Mucosa of rectum (tissue), 2 donors: ENCODE measurements at regions not wholly inside any gene's neighbourhood (a gene's known extent, or its start where the extent isn't known, plus 50 kb on each side); places are given as distances from the start of the nearest gene placed in this dataset.

Experiments
- H3K27ac ChIP-seq, 2 donors: one replicate each; pipeline ENCODE4 v1.7.0; 2013; ENCODE audit warnings: inconsistent platforms in 2 of 2, low read depth in 2 of 2, low read length in 2 of 2
- H3K27me3 ChIP-seq, 2 donors: one replicate each; pipeline ENCODE4 v1.7.0; 2013; ENCODE audit warnings: low read length in 2 of 2; ENCODE audit not compliant: control insufficient read depth in 2 of 2, insufficient read depth in 2 of 2
- H3K36me3 ChIP-seq, 2 donors: one replicate each; pipeline ENCODE4 v1.7.0; 2013; ENCODE audit warnings: low read length in 2 of 2; ENCODE audit not compliant: control insufficient read depth in 2 of 2, insufficient read depth in 2 of 2
- H3K4me1 ChIP-seq, 2 donors: one replicate each; pipeline ENCODE4 v1.7.0; 2013; ENCODE audit warnings: low read length in 2 of 2, mild to moderate bottlenecking in 1 of 2; ENCODE audit not compliant: control insufficient read depth in 2 of 2, insufficient read depth in 2 of 2
- H3K4me3 ChIP-seq, 2 donors: one replicate each; pipeline ENCODE4 v1.7.0; 2013; ENCODE audit warnings: low read length in 2 of 2
- H3K9ac ChIP-seq, 2 donors: one replicate each; pipeline ENCODE4 v1.7.0; 2013; ENCODE audit warnings: low read length in 2 of 2, low read depth in 1 of 2, mild to moderate bottlenecking in 1 of 2
- H3K9me3 ChIP-seq, 2 donors: one replicate each; pipeline ENCODE4 v1.7.0; 2013; ENCODE audit warnings: low read length in 2 of 2; ENCODE audit not compliant: control insufficient read depth in 2 of 2
- donor health status: healthy.
- donor health status: Normal muscosa, but diverticular disease.

DNA sequence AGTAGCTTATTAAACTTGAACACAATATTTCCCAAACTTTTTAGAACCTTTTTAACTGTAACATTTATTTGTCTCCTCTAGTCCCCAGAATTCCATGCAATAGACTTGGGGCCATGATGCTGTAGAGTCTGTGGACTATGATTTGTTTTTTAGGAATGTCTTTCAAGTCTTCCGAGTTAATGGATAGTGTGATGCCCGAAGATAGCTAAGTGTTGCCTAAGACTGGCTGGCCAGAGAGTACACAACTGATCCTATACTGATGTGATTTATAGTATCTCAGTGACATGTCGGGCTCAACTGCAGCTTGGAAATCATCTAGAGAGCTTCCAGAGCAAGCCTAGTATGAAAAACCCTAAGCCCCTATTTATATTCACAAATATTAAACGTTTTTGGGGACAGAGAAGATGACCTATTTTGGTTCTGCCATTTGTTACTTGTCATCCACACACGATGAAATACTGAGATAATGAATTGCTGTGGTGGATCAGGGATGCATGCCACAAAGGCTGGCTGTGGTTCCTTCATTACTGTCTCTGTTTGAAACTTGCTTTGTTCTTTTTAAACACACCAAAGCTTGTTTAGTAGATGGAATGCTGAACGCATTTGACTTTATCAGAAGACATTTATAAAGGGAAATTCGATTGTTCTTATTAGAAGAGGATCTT is 507.4 kb downstream of the TAFA4 start:
- no peaks in the 10 kb centered on the region for H3K4me1 ChIP-seq
- H3K9ac ChIP-seq = no peak overlapping the region
- no peaks in the 10 kb centered on the region for H3K9me3 ChIP-seq

DNA sequence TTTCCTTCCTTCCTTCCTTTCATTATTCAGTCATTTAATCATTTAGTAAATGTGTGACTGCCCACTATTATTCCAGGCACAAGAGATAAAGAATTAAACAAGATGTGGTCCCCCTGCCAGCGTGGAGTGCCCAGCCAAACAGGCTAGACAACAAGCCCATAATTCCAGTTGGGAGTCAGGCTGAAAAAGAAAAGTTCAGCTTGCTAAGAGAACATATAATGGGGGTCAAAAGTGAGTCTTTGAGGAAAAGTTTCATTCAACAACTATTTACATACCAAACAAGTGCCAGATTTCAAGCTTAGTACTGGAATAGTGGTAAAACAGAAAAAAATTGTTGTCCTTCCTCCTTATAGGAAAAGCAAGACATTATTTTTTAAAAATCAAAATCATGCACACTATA is 523.7 kb downstream of the TAFA4 start:
- H3K27ac ChIP-seq = no peak overlapping the region
- no peaks in the 10 kb centered on the region for H3K4me1 ChIP-seq

More for the DNA sequence above, 507.4 kb downstream of the TAFA4 start:
- H3K36me3 ChIP-seq = no peaks in the 10 kb centered on the region
- H3K27ac ChIP-seq = no peak overlapping the region
- no peak overlapping the region for H3K4me3 ChIP-seq
- H3K27me3 ChIP-seq = no peaks in the 10 kb centered on the region

DNA sequence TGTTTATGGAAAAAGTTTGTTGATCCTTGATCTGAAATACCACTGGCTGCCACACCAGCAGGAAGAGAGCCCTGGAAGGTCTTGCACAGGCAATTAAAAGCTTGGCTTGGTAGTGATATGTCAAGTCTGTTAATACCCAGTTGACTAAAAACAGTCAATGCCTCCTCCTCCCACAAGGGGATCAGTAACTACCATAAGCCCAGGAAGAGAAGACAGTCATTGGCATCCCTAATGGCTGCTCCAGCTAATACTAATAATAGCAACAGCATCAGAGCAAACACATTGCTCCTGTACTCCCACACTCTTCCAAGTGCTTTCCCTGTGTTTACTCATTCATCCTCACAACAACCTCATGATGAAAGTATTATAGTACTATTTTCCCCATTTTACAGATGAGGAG is 528.6 kb downstream of the TAFA4 start:
- no peaks in the 10 kb centered on the region for H3K27me3 ChIP-seq
- no peak overlapping the region for H3K27ac ChIP-seq
- no peak overlapping the region for H3K9ac ChIP-seq
- no peak overlapping the region for H3K4me3 ChIP-seq
- no peaks in the 10 kb centered on the region for H3K9me3 ChIP-seq
- no peaks in the 10 kb centered on the region for H3K4me1 ChIP-seq
- H3K36me3 ChIP-seq = no peaks in the 10 kb centered on the region

More for the DNA sequence above, 523.7 kb downstream of the TAFA4 start:
- Histone ChIP-seq H3K4me3 (no peak overlapping the region), H3K9ac (no peak overlapping the region), H3K36me3 (no peaks in the 10 kb centered on the region), H3K9me3 (no peaks in the 10 kb centered on the region), H3K27me3 (no peaks in the 10 kb centered on the region)

DNA sequence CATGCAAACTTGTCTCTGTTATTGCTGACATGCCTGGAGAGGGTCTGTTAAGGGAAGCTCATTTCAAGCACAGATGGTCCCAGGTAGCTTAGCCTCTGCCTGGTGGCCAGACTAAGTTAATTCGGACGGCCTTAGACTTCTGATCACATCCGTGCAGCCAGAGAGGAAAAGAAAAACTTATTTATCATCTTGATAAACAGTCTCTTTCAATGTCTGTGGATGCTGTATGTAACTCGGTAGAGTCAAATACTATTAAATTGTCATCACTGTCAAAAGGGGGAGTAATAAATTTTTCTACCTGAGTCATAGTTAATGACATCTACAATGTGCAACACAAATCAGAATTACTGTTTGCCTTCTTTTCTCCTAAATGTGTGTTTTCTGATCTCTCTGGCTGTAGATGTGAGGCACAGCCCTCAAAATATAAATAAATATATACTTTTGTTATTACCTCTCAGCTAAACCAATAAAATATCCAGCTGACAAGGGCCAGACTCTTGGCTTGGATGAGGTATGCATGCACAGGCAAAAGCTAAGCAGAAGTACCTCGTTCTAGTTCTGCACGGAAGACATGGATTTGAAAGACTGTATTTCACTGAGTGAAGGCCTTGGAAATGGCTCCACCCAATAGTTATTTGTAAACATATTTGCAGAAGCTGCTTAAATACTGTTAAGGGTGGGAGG is 530.0 kb downstream of the TAFA4 start:
- Histone ChIP-seq H3K9ac (no peak overlapping the region), H3K36me3 (no peaks in the 10 kb centered on the region), H3K9me3 (no peaks in the 10 kb centered on the region), H3K4me3 (no peak overlapping the region), H3K27ac (no peak overlapping the region), H3K4me1 (no peaks in the 10 kb centered on the region), H3K27me3 (no peaks in the 10 kb centered on the region)

DNA sequence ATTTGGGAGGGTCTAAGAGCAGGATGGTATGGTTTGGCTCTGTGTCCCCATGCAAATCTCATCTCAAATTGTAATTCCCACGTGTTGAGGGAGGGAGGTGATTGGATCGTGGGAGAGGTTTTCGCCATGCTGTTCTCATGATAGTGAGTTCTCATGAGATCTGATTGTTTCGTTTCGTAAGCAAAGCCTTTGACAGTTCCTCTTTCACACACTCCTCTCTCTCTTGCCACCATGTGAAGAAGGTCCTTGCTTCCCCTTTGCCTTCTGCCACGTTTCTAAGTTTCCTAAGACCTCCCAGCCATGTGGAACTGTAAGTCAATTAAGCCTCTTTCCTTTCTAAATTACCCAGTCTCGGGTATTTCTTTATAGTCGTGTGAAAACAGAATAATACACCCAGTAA is 553.7 kb downstream of the TAFA4 start:
- no peak overlapping the region for H3K9ac ChIP-seq
- no peaks in the 10 kb centered on the region for H3K4me1 ChIP-seq
- no peaks in the 10 kb centered on the region for H3K36me3 ChIP-seq
- no peaks in the 10 kb centered on the region for H3K9me3 ChIP-seq
- H3K4me3 ChIP-seq = no peak overlapping the region
- H3K27me3 ChIP-seq = no peaks in the 10 kb centered on the region
- H3K27ac ChIP-seq = no peak overlapping the region

DNA sequence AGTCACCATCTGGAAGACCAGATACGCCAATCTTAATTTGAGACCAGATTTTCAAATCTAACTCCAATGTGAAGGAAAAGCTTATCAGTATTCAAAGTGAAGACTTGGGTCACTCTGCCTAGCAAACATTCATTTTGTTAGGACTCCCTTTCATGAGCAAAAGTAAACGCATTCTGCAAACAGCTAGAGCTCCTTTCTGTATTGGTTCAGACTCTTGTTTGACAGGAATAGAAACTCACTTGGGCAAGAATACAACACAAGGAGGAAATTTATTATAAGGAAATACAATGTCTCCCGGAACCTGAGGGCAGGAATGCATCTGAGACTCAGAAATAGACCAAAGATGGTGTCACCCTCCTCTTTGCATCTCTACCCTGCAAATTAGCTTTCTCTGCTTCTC is 558.6 kb downstream of the TAFA4 start:
- Histone ChIP-seq H3K9ac (no peak overlapping the region), H3K4me3 (no peak overlapping the region), H3K27me3 (no peaks in the 10 kb centered on the region), H3K27ac (no peak overlapping the region), H3K36me3 (no peaks in the 10 kb centered on the region), H3K4me1 (no peaks in the 10 kb centered on the region), H3K9me3 (no peaks in the 10 kb centered on the region)

DNA sequence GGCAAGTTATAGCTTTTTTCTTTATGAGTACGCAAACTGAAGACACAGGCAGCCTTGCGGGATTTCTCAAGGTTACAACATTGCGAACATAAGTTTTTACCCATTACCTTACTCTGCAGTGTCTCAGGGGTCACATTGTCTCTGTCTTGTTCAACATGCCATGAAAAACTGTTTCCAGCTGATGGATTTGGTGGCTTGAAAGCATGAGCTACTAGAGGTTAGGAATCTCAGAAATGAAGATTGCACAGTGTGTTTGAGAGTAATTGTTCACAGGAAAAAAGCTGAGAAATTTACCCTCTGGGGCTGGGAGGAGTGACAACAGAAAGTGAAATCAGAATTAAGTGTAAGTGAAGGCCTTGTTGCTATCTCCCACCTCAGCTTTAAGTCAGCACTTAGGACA is 568.6 kb downstream of the TAFA4 start:
- Histone ChIP-seq H3K9me3 (no peaks in the 10 kb centered on the region), H3K27ac (no peak overlapping the region), H3K4me3 (no peak overlapping the region), H3K4me1 (no peaks in the 10 kb centered on the region), H3K9ac (no peak overlapping the region), H3K36me3 (no peaks in the 10 kb centered on the region), H3K27me3 (no peaks in the 10 kb centered on the region)

DNA sequence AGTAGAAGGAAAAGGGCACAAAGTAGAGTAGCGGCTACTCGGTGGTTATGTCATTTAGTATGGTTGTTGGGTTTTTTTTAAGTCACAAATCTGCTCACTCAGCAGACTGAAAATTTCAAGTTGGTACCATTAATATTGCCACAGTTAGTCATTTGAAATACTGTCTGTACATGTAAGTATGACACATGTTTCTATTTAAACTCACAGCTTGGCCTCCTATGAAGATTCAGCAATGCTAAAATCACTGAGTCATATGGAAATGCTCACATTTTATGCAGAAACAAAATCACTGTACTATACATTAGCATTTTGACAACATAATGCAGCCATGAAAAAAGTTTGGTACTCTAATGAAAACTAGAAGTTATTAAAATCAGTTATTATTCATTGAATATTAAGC is 571.9 kb downstream of the TAFA4 start:
- Histone ChIP-seq H3K36me3 (no peaks in the 10 kb centered on the region), H3K9ac (no peak overlapping the region), H3K4me1 (no peaks in the 10 kb centered on the region), H3K27ac (no peak overlapping the region), H3K4me3 (no peak overlapping the region), H3K27me3 (no peaks in the 10 kb centered on the region), H3K9me3 (no peaks in the 10 kb centered on the region)

DNA sequence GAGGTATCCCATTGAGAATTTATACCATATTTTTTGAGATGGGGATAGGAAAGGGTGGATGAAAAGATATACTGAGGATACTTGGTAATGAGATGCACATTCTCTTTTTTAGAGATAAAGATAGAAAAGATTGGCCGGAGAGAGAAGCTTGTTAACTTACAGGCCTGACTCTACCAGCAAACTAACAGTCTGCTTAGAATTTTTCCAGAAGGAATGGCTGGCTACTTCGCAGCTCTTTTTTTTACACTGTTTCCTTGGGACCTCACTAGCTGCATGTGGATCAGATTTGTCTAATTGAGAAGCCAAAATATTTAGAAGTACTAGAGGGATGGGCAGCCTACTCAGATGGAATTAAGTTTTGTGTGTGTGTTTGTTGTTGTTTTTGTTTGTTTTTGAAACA is 586.6 kb downstream of the TAFA4 start:
- H3K4me1 ChIP-seq = no peaks in the 10 kb centered on the region
- no peaks in the 10 kb centered on the region for H3K9me3 ChIP-seq
- no peak overlapping the region for H3K27ac ChIP-seq
- no peak overlapping the region for H3K4me3 ChIP-seq
- no peak overlapping the region for H3K9ac ChIP-seq
- no peaks in the 10 kb centered on the region for H3K27me3 ChIP-seq
- H3K36me3 ChIP-seq = no peaks in the 10 kb centered on the region

DNA sequence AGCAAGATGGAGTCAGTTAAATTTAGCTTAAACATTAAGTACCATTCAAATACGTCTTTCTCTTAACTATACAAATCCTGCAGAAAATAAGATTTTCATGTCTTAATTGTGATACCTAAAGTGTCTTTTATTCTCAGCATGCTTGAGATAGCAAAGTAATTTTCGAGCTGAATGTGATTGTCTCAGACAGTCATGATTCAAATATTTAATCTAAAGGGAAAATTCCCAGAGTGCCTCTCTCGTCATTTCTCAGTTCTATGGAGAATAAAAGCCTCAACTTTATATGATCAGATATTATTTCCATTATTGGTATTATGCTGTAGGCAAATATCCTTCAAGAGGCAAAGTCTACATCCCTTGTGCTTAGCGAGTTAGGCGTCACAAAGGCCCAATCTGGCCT is 589.9 kb downstream of the TAFA4 start:
- H3K9ac ChIP-seq = no peak overlapping the region
- H3K36me3 ChIP-seq = no peaks in the 10 kb centered on the region
- H3K4me1 ChIP-seq = no peaks in the 10 kb centered on the region
- no peaks in the 10 kb centered on the region for H3K9me3 ChIP-seq
- no peaks in the 10 kb centered on the region for H3K27me3 ChIP-seq
- no peak overlapping the region for H3K4me3 ChIP-seq
- H3K27ac ChIP-seq = no peak overlapping the region
